NCI-H2107 treated with DMSO at 0.1 percent for 48 hours (cell line): ENCODE measurements at regions not wholly inside any gene's neighbourhood (a gene's known extent, or its start where the extent isn't known, plus 50 kb on each side); places are given as distances from the start of the nearest gene placed in this dataset.
"Not testable (repeated sequence)": the region's sequence is repeated elsewhere in the genome, so short reads cannot be mapped to it uniquely, and the experiment has no call there.

ENCODE experiments used
- DNase-seq: peaks from one replicate; lab custom pipeline; 2025; ENCODE audit not compliant: unreplicated experiment; lab: John Stamatoyannopoulos, UW

DNA sequence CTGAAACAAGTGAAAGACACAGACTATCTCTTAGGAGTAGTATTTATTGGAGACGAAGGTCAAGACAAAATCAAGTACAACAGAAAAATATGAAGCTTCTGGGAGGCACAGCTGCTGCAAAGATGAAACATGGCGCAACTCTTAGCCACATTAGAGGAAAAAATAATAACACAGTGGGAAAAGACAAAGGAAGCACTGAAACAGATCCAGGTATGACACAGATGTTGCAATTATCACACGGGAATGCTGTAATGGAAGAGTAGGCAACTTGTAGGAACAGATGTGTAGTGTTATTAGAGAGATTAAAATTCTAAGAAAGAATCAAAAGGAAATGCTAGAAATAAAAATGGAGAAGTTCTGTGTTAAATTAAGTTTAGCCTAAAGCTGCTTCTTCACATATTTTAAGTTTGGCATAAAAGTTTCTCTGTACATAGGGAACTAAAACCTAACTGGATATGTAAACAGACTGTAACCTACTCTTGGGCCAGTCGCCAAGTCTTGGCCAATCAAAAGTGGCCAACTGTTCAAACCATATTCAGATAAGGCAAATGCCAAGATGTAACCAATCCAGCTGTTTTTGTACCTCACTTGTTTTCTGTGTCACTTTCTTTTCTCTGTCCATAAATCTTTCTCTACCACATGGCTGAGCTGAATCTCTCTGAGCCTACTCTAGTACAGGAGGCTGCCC, 1132.0 kb upstream of the LRRTM3 start:
- no peak for DNase-seq

DNA sequence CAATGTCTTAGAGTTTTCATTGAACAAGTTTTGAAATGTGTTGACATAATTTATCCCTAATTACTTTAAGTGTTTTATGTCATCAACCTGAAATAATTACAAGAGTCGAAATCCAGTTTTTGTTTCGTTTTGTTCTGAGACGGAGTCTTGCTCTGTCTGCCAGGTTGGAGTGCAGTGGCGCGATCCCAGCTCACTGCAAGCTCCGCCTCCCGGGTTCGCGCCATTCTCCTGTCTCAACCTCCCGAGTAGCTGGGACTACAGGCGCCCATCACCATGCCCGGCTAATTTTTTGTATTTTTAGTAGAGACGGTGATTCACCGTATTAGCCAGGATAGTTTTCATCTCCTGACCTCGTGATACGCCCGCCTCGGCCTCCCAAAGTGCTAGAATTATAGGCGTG, 1131.0 kb upstream of the LRRTM3 start:
- DNase-seq: not testable (repeated sequence)

DNA sequence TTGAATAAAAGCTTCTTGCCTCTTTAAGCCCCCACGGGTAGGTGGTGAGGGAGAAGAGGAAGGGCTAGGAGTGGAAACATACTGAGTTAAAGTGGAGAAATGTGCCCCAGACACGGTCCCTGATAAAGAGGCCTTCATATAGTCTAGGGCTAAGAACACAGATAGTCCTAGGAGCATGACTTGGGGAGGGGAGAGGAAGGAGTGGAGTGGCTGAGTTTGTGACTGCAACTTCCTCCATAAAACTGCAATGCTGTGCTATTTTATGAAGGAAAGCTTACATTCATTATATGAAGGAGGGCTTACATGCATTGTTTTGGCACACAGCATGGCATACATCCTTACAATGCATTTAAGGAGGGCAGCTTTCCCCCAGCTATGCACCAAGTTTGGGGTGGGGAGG, 1129.4 kb upstream of the LRRTM3 start:
- no peak for DNase-seq

DNA sequence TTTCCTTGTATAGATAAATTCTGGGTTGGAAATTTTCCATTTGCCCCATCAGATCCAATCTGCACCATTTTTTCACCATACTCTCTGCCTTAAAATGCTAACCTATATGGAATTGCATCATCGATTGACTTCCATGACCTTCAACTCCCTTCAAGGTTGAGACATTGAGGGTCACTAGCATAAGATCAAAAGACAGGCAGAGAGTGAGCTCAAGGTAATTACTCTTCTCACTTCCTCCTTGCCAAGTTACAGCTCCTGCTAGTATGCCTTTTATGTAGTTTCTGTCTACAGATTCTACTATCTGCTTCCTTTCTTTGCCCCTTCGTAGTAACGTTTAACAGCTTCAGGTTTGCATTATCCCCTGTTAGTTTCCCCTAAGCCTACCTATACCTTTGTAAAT, 1127.7 kb upstream of the LRRTM3 start:
- no peak for DNase-seq

DNA sequence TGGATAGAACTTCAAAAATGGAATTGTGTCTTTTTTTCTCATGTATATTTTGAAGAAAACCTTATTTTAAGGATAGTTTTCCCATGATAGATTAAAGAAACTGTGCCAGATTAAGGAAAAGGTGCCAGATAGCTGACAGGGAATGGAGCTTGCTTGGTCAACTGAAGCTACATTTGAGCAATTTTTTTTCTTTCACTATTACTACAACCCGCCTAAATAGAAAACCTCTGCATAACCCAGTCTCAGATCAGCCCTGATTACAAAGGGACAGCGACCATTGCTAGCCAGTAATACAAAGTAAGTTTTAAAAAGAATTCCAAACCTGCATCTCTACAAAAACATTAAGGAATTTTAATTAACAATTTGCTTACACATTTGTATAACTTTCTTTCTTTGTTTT, 1123.4 kb upstream of the LRRTM3 start:
- DNase-seq: no peak

DNA sequence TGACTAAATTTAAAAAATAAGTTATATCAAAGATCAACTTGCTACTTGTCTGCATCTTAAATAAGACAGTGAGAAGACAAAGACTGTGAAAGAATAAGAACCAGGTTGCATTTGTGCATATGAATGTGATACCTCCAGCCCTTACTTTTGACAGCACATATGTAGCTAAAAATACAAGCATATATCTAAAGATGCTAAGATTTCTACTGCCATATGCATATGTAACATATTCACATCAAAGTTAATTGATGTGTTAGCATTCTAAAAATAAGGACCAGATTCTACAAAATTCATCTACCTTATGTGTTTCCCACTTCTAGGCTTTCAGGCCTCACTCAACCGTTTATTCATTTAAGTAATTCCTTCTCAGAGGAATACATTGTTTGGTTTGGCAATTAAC, 1120.3 kb upstream of the LRRTM3 start:
- no peak for DNase-seq

DNA sequence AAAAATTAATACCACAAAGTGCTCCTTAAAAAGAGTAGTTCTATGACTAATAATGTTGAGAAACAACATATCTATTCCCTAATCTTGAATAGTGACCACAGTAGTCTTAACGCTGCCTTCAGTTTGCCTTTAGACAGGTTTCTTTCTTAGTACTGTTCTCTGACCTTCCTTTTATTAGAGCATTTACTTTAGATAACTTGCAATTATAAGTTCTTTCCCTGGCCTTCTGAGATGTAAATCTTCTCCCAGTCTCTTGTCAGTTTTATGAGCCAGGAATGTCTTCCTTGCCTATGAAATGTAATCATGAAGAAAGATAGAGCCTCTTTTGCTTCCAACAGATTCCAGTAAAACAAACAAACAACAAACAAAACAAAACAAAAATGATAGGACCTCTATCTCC, 1119.8 kb upstream of the LRRTM3 start:
- DNase-seq: no peak

DNA sequence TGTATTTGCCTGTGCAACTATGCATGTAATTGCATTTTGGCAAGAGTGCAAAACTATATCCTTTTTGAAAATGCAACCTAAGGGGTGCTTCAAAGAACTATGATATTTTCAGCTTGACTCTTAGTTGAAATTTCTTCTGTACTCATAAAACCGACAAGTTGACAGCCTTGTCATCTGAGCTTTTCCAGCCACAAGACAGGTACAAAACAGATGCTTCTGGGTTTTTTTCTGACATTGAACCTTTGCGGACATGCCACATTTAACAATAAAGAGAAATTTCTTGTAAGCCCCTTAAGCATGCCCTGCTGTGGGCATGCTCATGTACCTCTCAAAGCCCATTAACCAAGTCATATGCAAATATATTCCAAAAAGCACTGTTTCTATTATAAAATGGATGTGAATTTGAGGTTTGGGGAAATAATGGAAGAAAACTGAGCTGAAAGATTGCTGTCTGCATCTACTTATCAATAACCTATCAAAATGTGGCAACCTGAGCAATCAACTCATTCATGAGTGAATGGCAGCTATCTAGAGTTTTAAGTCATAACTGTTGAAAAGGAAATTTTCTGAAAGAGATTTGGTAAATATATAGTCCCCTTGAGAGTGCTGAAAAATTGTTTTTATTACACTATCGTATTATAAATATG, 1117.0 kb upstream of the LRRTM3 start:
- no peak for DNase-seq

DNA sequence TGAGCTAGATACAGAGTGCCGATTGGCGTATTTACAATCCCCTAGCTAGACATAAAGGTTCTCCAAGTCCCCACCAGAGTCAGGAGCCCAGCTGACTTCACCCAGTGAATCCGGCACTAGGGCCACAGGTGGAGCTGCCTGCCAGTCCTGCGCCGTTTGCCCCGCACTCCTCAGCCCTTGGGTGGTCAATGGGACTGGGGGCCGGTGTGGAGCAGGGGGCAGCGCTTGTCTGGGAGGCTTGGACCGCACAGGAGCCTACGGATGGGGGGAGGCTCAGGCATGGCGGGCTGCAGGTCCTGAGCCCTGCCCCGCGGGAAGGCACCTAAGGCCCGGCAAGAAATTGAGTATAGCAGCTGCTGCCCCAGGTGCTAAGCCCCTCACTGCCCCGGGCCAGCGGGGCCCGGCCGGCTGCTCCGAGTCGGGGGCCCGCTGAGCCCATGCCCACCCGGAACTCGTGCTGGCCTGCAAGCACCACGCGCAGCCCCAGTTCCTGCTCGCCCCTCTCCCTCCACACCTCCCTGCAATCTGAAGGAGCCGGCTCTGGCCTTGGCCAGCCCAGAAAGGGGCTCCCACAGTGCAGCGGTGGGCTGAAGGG, 1113.8 kb upstream of the LRRTM3 start:
- no peak for DNase-seq

DNA sequence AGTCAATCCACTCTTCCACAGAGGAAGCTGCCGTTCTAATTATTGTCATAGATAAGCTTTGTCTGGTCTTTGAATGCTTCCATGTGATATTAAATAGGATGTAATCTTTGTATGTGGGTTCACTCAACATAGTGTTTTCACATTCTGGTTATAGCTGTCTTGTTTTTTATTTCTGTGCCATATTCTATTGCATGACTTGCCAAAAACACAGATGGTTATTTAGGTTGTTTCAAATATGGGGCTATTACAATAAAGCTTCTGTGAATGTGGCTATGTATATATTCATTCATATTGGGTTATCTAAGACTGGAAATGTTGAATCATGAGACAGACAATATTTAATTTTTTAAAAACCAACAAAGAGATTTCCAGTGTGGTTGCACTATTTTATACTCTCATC, 1109.3 kb upstream of the LRRTM3 start:
- DNase-seq: no peak

DNA sequence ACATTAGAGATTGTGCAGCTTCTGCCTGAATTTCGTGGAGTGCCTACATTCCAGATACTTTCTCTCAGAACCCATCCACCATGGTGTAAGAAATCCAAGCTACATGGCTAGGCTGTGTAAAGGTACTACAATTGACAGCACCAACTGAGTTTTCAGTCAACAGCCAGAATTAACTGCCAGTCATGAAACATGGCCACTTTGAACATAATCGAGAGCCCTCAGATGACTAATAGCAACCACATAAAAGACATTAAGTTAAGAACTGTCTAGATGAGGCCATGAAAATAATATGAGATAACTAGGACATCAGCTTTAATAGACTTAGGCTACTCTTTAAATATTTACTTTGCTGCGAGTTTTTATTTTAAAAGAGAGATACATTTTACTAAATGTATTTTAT, 1106.8 kb upstream of the LRRTM3 start:
- no peak for DNase-seq

DNA sequence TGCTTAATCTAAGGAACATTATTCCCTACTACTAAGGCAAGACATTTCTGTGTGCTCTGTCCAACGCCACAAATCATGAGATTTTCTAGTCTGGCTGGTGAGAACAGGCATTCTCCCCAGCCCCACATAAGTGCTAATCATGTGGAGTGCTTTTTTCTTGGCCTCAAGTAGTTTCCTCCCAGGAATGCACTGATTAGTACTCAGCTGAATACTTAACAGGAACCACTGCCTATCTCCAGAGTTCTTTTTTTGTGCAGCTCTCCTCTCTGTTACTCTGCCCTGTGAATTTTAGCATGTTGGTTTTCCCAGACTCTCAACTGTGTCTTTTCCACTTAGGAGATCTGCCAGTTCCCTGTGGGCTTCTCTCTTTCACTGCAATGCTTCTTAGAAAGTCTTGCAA, 1098.5 kb upstream of the LRRTM3 start:
- no peak for DNase-seq

DNA sequence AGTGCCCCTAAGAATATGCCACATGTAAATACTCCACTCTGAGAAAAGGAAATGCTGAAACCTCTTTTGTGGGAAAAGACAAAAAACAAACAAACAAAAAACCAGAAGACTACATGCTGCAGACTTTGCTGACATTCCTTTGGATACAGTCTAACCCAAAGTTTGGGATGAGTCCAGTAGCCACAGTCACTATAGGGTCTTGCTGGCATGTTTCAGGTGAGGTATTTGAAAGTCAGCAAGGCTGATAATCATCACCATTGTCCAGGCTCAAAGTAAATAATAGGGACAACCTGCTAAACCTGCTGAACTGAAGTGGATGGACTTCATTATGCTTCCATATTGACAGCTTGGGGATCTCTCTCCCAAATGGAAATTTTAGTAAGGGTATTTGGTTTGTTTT, 1087.0 kb upstream of the LRRTM3 start:
- DNase-seq: no peak

DNA sequence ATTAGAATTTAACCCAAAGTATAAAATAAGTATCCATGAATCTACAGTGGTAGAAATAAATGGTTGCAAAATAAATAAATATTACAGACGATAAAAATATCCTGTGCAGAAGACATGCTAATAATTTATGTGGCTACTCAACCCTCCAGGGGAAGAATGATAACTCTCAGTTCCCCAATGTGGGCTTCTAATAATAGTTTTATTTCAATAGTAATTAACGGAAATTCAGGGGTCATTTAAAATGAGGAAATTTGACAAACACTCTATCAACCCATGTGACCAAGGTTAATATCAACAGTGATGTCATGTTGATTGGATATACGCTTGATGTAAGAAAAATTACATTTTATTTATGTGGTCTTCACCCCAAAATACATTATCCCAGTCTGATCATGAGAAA, 1082.6 kb upstream of the LRRTM3 start:
- no peak for DNase-seq

DNA sequence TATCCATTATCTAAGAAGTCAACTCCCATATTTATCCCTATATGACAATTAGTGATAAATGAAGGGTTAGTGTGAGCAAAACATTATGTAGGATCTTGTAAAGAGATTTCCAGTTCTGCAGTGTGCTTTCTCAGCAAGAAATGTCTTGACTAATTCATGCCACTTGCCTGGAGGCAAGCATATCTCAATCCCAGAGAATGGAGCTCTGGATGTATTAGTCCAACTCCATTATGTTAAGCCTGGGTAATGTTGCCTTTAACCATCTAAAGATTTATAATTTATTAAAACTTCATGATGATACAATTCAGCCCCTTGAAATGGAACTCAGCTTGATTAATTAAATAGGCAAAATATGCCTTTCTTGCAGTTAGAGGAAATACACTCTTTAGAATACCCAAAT, 1079.9 kb upstream of the LRRTM3 start:
- DNase-seq: no peak

DNA sequence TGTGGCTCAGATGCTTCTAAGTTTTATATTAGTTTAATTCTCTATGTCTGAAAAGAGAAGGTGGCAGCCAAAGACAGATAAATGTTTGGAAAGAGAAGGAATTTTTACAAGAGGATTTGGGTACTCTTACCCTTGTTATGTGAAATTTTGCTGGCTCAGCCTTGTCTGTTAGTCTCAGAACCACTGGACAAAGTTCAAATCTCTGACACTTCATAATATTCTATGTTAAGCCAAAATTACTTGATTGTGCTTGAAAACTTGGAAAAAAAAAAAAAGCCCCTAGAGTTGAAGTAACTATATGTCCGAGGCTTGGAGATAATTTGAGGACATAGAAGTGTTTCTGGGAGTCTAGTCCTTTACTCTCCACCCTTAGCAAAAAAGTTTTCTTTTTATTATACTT, 1079.3 kb upstream of the LRRTM3 start:
- no peak for DNase-seq

DNA sequence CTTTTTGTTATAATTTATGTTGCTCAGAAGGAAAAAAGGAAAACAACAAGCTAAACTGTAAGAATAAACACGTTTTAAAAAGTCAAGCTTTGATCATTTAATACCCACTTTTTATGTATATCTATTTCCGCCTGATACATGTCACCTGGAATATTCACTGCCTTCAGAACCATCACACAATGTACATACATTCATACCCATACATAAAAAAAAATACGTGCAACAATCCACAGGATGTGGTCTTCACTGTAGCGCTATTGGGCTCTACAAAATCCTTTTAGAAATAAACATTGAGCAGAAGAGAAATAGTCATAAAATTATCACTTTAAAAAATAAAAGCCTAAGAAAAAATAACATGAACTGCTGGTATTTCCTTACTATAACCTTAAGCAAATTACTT, 1078.9 kb upstream of the LRRTM3 start:
- no peak for DNase-seq

DNA sequence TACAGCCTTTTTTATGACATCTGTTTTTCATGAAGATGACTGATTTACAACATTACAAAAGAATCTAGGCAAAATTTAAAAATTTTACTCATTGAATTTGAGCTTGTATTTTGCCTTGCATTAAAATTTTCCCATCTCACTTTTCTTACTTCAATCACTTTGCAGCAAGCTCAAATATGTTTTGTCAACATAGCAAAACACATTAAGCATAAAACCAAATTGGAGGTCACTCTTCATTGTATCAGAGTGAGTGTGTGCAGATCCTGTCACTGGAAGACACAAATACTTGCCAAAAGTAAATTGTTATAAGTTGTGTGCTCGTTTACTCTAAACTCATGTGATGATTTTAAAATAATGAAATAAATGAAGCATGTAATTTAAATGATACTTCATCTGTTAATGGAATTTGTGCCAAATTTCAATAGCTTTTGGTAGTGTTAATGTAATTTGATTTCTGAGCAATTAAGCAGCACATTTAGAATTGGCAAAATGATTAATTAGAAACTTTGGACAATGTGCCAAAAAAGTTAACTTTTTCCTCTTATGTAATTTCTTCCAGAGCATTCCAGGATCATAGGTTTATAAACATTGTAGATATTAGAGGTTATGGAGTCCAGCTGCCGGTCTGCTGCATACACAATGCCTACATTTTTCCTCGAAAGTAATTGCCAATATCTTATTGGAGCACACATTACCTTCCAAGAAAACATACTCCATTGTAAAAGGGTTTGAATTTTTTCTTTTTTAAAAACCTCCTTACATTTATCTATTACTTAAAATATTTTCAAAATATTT, 1078.2 kb upstream of the LRRTM3 start:
- DNase-seq: no peak

DNA sequence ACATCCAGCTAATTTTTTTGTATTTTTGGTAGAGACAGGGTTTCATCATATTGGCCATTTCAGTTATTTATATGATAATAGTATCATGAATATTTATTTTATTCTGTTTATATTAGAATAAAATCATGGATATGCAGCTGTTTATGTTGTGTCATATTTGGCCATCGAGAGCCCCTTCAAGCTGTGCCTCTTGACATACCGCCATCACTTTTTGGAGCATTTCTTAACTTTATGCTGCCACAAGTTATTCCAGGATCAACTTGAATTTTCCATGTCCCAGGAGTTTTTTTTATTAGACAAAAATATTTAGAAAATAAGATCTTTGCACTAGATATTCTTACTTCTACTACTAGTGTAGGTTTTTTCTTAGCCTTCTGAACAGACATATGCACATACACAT, 1067.0 kb upstream of the LRRTM3 start:
- no peak for DNase-seq

DNA sequence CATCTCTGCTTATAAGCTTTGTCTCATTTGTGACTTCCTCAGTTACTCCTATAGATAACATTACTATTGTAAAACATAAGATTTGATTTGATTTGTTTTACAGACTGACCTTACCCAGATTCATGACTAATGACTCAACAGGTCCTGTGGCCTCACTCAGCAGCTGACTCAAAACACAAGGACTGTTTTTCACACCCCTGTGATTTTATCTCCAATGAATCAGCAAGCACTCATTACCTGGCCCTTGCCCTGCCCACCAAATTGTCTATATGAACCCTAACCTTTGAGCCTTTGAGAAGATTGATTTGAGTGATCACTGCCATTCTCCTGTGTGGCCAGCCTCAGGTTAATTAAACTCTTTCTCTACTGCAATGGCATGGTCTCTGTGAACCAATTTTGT, 1064.6 kb upstream of the LRRTM3 start:
- DNase-seq: no peak
